ENCODE measurements at regions not wholly inside any gene's neighbourhood (a gene's known extent, or its start where the extent isn't known, plus 50 kb on each side); places are given as distances from the start of the nearest gene placed in this dataset.

DNA sequence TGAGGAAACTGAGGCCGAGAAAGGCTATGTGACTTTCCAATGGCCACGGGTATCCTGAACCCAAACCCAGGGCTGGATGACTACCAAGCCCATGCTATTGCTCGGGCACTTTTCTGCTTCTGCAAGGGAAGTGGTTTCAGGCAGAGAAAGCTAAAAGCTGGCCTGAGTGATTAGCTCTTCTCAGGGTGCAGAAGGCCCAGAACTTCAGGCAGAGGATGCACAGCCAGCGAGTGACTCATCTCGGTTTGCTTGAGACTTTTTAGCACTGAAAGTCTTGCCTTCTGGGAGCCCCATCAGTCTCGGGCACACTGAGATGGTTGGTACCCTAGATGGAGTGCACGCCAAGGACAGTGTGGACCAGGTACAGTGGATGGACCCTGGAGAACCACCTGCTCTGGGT, 129.5 kb upstream of the SDK2 start:
- TF ChIP-seq, protein P1, sequence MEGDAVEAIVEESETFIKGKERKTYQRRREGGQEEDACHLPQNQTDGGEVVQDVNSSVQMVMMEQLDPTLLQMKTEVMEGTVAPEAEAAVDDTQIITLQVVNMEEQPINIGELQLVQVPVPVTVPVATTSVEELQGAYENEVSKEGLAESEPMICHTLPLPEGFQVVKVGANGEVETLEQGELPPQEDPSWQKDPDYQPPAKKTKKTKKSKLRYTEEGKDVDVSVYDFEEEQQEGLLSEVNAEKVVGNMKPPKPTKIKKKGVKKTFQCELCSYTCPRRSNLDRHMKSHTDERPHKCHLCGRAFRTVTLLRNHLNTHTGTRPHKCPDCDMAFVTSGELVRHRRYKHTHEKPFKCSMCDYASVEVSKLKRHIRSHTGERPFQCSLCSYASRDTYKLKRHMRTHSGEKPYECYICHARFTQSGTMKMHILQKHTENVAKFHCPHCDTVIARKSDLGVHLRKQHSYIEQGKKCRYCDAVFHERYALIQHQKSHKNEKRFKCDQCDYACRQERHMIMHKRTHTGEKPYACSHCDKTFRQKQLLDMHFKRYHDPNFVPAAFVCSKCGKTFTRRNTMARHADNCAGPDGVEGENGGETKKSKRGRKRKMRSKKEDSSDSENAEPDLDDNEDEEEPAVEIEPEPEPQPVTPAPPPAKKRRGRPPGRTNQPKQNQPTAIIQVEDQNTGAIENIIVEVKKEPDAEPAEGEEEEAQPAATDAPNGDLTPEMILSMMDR (conservative IDR thresholded peaks at IDR 0.05 in 1 of 2, IDR thresholded peaks at IDR 0.05 in 1 of 2; ENCODE audit: extremely low read depth in 1 of 2, insufficient read depth in 1 of 2, low read depth in 1 of 2, low read length in 2 of 2) = no peak
- no peak for TF ChIP-seq EZH2 (IDR thresholded peaks at IDR 0.05; ENCODE audit: borderline replicate concordance, low read length)
